ENCODE measurements at regions not wholly inside any gene's neighbourhood (a gene's known extent, or its start where the extent isn't known, plus 50 kb on each side); places are given as distances from the start of the nearest gene placed in this dataset.
A peak's percentile ranks its signal among the peaks of the same experiment; 100 is the strongest.

DNA sequence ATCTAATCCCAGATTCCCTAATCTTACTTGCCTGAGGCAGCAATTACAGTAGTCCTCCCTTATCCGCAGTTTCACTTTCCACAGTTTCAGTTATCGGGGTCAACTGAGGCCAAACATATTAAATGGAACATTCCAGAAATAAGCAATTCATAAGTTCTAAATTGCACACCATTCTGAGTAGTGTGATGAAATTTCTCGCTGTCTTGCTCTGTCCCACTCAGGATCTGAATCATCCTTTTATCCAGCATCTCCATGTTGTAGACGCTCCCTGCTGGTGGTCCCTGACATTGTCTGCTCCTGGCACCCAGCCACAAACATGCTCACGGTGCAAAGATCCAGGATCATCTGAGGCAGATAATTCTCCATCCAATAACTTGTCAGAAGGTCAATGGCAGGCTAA lies 128.7 kb upstream of the CXCL12 start:
- Mint-ChIP-seq H3K4me1 (peaks cover 3% of the 10 kb centered on the region), H3K4me3 (no peak overlapping the region), H3K36me3 (no peaks in the 10 kb centered on the region), H3K27me3 (ENCODE audit: insufficient read depth, low read depth) (peaks cover 5% of the 10 kb centered on the region), H3K9me3 (no peaks in the 10 kb centered on the region), H3K27ac (no peak overlapping the region)
- no peak overlapping the region for H3K9ac ChIP-seq
- no peak overlapping the region for H3K27ac ChIP-seq
- H3F3A ChIP-seq (ENCODE audit: low read depth), result no peaks in the 10 kb centered on the region
- TF ChIP-seq, protein P1, sequence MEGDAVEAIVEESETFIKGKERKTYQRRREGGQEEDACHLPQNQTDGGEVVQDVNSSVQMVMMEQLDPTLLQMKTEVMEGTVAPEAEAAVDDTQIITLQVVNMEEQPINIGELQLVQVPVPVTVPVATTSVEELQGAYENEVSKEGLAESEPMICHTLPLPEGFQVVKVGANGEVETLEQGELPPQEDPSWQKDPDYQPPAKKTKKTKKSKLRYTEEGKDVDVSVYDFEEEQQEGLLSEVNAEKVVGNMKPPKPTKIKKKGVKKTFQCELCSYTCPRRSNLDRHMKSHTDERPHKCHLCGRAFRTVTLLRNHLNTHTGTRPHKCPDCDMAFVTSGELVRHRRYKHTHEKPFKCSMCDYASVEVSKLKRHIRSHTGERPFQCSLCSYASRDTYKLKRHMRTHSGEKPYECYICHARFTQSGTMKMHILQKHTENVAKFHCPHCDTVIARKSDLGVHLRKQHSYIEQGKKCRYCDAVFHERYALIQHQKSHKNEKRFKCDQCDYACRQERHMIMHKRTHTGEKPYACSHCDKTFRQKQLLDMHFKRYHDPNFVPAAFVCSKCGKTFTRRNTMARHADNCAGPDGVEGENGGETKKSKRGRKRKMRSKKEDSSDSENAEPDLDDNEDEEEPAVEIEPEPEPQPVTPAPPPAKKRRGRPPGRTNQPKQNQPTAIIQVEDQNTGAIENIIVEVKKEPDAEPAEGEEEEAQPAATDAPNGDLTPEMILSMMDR (IDR thresholded peaks at IDR 0.05), result no peak
- TF ChIP-seq EZH2 (IDR thresholded peaks at IDR 0.05) (no peak), EZH2phosphoT487 (IDR thresholded peaks at IDR 0.05) (no peak)
- H3K27me3 ChIP-seq, result no peaks in the 10 kb centered on the region
- H4K20me1 ChIP-seq (ENCODE audit: low read depth), result no peaks in the 10 kb centered on the region
- no peaks in the 10 kb centered on the region for H3K4me1 ChIP-seq
- H3K36me3 ChIP-seq, result no peaks in the 10 kb centered on the region
- H2AFZ ChIP-seq (replicated peaks), result no peak overlapping the region
- H3K4me3 ChIP-seq, result no peak overlapping the region
- no peaks in the 10 kb centered on the region for H3K9me3 ChIP-seq (ENCODE audit: low read depth)
- no peak for DNase-seq (ENCODE audit: low spot score)
- no peaks in the 10 kb centered on the region for H3K79me2 ChIP-seq (ENCODE audit: low read depth)
- H3K4me2 ChIP-seq, result no peak overlapping the region

DNA sequence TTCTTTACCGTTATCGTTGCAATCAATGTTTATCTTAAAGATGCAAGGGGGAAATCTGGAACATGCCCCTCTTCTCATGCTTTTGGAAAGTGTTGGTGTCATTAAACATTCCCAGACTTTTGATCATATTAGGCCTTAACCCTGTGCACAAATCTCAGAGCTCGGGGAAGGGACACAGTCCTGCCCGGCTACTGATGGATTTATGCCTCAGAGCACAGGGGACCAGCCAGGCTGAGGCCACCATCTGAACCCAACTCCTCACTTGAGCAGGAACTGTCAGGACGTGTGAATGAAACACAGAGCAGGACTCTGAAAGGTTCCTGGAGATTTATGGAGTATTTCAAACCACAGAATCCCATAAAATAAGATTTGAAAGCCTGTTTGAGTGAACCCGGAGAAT lies 132.0 kb upstream of the CXCL12 start:
- Histone ChIP-seq H3K36me3 (no peaks in the 10 kb centered on the region), H3F3A (ENCODE audit: low read depth) (no peaks in the 10 kb centered on the region), H3K4me1 (no peaks in the 10 kb centered on the region), H2AFZ (replicated peaks) (no peak overlapping the region), H3K4me2 (no peak overlapping the region), H3K27ac (no peak overlapping the region), H3K9ac (no peak overlapping the region), H3K4me3 (no peak overlapping the region), H3K79me2 (ENCODE audit: low read depth) (no peaks in the 10 kb centered on the region), H3K27me3 (no peaks in the 10 kb centered on the region), H3K9me3 (ENCODE audit: low read depth) (no peaks in the 10 kb centered on the region), H4K20me1 (ENCODE audit: low read depth) (no peaks in the 10 kb centered on the region)
- Mint-ChIP-seq H3K27ac (no peak overlapping the region), H3K9me3 (no peaks in the 10 kb centered on the region), H3K27me3 (ENCODE audit: insufficient read depth, low read depth) (peaks cover 4% of the 10 kb centered on the region), H3K36me3 (no peaks in the 10 kb centered on the region), H3K4me1 (peaks cover 3% of the 10 kb centered on the region), H3K4me3 (no peak overlapping the region)
- TF ChIP-seq EZH2 (IDR thresholded peaks at IDR 0.05), result no peak
- TF ChIP-seq, protein P1 (IDR thresholded peaks at IDR 0.05), result no peak
- TF ChIP-seq EZH2phosphoT487 (IDR thresholded peaks at IDR 0.05), result no peak
- no peak for DNase-seq (ENCODE audit: low spot score)

DNA sequence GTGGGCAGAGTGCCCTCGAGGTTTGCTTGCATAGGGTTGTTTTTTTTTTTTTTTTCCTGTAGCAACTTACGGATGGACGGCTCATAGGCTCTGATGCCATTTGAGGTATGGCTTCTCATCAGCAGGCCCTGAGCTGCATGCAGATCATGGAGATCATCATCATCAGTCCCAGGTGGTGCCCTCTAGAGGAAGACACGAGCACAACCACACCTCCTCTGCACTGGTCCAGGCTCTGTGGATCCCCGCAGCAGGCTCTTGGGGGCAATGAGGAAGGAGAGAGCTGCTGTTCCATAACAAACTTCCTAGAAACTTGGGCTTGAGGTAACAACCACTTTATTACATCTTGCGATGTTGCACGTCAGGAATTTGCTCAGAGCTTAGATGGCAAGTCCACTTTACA lies 132.7 kb upstream of the CXCL12 start:
- peak; percentile 17 for DNase-seq (ENCODE audit: low spot score)
- Histone ChIP-seq H3K79me2 (ENCODE audit: low read depth) (no peaks in the 10 kb centered on the region), H3K27me3 (no peaks in the 10 kb centered on the region), H3K9me3 (ENCODE audit: low read depth) (no peaks in the 10 kb centered on the region), H3K4me1 (no peaks in the 10 kb centered on the region), H3K36me3 (no peaks in the 10 kb centered on the region), H4K20me1 (ENCODE audit: low read depth) (no peaks in the 10 kb centered on the region), H2AFZ (replicated peaks) (no peak overlapping the region), H3K4me3 (no peak overlapping the region), H3F3A (ENCODE audit: low read depth) (no peaks in the 10 kb centered on the region), H3K4me2 (no peak overlapping the region), H3K9ac (no peak overlapping the region), H3K27ac (no peak overlapping the region)
- Mint-ChIP-seq H3K4me3 (no peak overlapping the region), H3K27me3 (ENCODE audit: insufficient read depth, low read depth) (peaks cover 4% of the 10 kb centered on the region), H3K9me3 (no peaks in the 10 kb centered on the region), H3K36me3 (no peaks in the 10 kb centered on the region), H3K27ac (no peak overlapping the region), H3K4me1 (peaks cover 3% of the 10 kb centered on the region)
- TF ChIP-seq, protein P1 (IDR thresholded peaks at IDR 0.05), result peak; percentile 47
- no peak for TF ChIP-seq EZH2phosphoT487 (IDR thresholded peaks at IDR 0.05)
- TF ChIP-seq EZH2 (IDR thresholded peaks at IDR 0.05), result no peak
